UCSD-AML1 (cell line): ENCODE measurements at regions not wholly inside any gene's neighbourhood (a gene's known extent, or its start where the extent isn't known, plus 50 kb on each side); places are given as distances from the start of the nearest gene placed in this dataset.

Experiments used
- DNase-seq: peaks from one replicate; lab custom pipeline; 2025; ENCODE audit not compliant: unreplicated experiment; lab: John Stamatoyannopoulos, UW

DNA sequence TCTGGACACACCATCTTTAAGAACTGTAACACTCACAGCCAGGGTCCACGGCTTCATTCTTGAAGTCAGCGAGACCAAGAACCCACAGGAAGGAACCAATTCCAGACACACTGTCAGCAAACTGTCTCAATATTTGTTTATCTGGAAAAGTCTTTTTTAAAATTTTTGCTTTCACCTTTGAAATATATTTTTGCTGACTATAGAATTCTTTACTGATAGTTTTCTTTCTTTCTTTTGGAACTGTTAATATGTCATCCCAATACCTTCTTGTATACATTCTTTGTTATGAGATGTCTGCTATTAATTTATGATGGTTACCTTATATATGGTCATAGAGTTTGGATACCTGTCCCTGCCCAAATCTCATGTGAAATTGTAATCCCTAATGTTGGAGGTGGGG, 145.1 kb upstream of the IRX4 start:
- no peak for DNase-seq

DNA sequence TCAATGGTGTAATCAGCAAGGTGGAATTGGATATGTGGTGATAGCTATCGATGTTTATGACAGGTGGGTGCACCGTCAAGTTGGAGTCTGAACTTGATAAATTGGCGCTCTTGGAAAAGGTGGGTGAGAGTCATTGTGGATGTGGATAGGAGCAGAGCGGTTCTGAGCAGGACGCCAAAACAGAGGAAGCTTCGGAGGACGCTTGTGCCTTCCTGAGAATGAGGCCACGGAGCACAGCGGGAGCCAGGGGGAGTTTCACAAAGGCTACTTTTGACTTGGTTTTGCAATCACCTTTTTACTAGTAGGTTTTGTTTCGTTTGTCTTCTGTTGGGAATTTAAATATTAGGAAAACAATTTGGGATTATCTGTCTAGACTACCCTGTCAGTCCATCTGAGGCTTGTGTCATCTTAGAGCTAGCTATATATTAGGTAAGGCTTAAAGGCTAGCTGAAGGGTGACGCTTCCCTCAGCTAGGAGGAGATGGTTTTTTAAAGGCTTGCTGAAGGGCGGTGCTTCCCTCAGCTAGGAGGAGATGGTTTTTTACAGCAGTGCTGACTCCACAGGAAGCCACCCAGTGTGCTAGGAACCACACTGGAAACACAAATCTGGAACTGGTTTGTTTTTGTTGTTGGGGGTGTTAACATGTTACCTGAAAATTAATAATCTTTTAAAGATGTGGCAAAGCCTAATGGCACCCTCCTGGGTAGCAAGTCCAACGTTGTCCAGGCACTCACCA, 142.4 kb upstream of the IRX4 start:
- no peak for DNase-seq

DNA sequence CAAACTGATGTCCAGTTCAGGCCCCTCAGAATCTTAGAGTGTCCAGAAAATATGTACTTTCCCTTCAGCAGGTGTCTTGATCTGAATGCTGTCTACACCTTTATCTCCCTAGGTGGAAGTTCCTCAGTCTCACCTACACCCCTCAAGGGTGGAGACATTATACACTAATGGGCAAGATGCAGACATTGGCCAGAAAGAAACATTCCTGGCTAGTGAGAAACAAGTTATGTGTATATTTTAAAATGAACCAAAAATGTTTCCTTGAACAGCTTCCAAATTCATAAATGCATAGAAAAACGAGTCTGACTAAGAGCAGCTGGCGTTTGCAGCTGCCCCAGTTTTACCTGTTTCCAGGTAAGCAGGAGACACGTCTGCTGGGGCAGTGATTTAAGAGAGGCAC, 140.5 kb upstream of the IRX4 start:
- DNase-seq, result no peak

DNA sequence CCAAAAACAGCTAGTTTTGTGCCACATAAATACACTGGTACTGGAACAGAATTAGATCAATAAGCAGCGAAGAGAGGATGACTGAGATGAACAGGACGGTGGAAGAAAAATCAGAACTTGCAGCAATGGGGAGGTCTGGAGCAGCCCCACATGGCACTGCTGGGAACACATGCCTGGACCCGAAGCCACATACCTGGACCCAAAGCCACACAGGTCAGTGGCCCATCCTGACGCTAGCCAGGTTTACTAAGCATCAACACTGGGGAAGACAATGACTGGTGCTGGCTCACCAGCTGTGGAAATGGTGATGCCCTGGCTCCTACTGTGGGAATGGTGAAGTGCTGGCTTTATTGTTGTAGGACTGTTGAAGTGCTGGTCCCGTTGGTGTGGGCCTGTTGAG, 139.7 kb upstream of the IRX4 start:
- no peak for DNase-seq

DNA sequence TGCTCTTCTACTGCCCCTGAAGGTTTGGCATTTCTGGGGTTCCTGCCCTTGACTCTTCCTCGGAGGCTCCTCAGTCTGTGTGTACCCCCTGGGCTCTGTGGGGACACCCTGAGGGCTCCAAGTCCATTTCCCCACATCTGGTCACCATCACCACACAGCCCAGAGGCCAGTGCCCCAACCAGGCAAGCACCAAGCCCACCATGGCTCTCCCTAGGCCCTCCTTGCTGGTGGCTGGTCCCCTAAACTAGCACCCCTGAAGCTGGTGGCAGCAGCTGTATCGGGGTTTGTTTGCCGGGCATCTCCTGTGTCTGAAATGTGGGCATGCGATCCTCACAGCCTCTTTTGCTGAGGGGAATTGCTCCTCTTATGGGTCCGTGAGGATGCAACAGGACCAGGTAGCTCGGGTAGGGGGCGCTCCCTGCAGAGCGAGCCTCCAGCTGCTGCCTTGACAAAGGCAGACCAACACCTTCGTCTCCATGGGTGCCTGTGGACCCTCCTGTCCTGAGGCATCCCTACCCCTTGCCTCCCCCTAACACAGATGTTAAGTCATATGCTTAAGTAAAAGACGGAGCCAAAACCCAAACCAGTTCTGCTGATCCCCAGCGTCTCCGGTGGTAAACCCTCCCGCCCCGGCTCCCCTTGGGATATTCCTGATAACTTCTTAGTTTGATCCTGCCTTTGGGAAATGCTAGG, 138.9 kb upstream of the IRX4 start:
- no peak for DNase-seq

DNA sequence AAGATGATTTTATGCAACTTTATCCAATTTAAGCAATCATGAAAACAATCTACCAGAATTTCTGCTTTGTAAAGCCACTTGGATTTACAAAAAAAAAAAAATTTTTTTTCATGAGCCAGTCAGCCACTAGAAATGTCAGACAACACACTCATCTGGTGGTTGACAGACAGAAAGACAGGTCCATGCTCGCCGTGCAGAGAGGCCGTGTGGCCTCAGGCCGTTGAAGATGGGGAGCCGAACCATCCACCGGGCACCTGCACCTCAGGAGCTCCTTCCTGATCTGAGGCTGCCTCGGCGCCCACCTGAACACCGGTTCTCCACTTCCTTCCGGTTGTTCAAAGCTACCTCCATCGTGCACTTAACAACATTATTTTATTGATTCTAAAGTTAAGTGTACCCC, 138.0 kb upstream of the IRX4 start:
- no peak for DNase-seq

DNA sequence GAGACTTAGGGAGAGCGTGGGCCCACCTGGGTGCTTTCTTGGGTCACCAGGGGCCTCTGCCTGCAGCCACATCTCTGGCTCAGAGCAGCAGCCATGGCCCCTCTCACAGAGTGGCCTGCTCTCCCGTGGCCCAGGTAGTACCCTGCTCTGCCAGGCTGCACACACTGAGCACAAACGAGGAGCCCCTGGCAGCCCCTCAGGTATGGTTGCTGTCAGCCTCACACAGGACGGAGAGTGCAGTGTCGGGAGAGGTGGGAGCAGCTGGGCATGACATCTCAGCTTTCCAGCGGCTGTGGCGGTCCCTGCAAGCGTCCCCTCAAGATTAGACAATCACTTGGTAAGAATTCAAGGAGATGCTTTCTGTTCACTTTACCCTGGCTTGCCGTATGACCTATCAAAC, 137.0 kb upstream of the IRX4 start:
- DNase-seq, result no peak

DNA sequence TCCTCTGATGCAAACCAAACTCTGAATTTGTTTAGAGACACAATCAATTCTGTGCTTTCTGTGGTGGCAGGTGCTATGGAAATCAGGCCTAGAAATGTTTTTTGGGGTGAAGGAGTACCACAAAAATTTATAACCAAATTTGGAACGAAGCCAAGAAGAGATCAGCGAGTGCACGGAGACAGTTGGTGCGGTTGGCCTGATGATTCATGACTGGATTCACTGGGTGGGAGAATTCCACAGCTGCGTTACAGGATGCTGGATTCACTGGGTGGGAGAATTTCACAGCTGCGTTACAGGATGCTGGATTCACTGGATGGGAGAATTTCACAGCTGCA, 135.6 kb upstream of the IRX4 start:
- DNase-seq, result no peak

DNA sequence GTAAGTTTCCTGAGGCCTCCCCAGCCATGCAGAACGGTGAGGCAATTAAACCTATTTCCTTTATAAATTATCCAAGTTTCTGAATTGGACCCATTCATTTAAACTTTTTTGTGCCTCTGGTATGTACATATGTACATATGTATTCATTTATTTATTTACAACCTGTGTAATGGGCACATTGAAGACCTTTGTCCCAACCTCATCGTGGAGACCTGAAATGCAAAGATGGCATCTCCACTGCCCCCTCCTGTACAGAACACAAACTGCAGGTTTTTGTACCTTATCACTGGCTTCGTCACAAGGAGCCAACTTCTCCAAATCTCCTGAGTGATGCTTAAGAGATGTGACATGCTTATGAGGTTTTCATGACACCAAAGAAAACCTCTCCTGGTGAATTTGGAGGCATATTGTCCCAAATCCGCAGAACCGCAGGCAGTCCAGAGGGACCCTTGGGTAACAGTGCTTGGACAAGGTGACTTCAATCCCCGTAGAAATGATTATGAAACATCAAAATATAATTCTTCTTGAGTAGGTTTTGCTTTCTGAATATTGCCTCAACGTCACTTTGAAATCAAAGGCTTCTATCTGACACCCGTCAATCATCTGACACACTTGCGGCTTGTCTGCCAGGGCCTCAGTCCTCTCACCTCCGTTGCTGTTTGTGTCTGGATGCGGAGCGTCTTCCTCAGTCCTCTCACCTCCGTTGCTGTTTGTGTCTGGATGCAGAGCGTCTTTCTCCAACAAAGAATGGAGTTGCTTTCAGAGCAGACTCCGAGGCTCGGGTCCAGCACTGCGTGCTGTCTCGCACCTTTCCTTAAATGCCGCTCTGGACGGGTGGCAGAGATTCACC, 135.0 kb upstream of the IRX4 start:
- DNase-seq, result no peak

DNA sequence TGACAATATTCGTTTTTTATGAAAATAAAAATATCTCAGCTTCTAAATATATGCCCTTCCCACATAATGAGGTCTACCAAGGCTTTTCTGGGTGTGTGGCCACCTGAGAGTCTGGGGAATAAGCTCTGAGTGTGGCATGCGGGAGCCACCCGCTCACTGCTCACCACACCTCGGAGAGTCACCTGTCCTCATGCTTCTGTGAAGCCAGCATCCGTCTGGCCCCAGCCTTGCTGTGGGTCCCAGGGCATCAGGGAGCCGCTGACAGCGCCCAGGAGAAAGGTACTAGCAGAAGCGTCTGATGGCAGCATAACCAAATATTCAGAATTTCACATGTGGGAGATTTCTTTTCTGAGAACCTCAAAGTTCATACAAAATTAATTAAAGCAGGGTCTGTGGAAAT, 133.2 kb upstream of the IRX4 start:
- DNase-seq, result no peak

DNA sequence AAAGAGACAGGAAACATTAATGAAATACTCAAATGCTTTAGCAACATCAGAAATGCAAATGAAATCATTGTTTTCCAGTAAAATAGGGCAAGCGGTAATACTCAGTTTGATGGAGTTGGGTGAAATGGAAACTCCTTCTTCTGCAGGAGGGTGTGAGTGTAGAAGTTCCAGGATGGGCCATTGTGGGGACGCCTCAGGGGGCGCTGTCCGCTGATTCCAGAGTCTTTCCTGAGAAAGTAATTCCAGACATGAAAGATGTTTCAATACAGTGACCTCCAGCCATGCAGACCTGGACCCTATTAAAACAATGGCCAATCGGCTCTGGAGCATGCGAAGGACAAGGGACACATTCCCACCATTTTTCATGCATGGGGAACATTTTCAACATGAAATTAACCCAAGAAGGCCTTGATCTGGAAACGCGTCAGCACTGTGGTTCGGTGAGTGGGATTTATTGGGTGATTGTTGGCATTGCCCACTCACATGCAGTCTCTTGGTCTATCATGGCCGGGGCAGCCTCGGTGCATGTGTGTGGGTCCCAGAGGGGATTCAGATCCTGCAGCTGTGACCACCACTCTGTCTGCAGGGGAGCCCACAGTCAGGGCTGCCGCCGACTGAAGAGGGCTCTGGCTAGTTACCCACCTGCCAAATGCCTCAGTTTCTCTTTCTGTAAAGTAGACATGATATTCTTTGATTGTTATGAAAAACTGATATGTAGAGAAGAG, 132.6 kb upstream of the IRX4 start:
- no peak for DNase-seq

DNA sequence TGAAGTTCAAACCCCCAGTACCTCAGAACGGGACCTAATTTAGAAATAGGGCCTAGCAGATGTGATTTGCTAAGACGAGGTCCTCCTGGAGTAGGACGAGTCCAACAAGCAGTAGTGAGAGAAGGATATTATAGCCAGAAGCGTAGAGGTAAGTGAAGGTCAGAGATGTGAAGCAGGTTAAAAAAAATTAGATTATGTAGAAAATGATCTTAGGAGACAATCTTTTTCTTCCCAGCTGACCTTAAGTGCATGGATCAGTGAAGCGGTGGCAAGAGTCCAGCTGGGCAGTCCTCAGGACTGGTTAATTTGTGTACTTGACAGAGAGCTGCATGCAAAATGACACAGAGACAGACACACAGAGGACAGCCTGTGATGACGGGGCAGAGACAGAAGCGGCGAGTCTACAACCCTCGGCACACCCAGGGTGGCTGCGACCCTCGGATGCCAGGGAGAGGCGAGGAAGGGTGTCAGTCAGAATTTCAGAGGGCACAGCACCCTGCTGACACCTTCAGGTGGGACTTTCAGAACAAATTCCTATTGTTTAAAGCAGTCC, 131.4 kb upstream of the IRX4 start:
- DNase-seq, result no peak

DNA sequence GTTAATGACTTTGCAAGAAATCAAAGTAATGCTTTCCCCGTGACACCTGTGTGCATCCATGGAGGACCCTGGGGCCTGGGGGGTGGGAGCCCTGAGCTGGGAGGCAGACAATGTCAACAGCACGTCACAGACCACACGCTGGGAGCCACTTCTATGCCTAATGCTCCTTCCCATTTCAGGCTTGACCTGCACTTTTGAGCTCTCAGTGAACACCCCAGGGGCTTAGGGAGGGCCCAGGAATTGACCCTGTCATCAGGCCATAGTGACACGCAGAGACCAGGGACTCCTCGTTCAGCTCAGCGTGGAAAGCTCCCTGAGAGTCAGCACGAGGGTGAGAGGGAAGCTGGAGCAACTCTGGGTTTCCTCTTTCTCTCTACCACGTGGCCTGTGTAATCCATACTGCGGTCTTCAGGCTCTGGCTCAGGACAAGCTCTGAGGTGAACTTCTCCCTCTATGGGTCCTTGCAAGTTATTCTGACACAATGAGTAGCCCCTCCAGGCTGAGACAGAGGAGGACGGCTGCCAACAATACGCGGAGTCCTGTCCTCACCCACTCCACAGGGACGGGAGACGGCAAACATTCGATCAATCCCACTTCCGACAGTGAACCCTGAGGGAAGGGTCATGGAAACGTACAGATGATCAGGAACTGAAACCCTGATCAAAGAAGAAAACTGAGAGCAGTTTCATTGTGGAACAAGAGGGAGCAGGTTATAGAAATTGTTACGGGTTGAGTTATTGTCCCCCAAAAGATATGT, 130.8 kb upstream of the IRX4 start:
- DNase-seq, result no peak

DNA sequence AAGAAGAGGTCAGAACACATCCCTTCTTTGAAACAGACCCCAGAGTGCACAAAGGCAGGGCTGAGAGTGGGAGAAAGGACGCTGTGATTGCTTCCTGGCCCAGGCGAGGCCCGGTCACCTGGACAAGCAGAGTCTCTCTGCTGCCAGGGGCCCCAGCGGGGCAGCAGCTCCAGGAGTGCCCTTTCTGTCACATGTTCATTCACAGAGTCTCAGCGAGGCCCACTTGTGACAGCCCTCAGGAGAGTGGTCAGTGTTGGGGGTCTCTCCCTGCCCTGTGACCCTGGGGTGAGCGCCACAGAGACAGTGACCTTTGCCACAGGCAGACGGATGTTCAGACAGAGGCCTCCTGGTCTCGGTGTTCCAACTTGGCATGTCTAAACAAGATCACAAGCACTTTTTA, 130.2 kb upstream of the IRX4 start:
- no peak for DNase-seq

DNA sequence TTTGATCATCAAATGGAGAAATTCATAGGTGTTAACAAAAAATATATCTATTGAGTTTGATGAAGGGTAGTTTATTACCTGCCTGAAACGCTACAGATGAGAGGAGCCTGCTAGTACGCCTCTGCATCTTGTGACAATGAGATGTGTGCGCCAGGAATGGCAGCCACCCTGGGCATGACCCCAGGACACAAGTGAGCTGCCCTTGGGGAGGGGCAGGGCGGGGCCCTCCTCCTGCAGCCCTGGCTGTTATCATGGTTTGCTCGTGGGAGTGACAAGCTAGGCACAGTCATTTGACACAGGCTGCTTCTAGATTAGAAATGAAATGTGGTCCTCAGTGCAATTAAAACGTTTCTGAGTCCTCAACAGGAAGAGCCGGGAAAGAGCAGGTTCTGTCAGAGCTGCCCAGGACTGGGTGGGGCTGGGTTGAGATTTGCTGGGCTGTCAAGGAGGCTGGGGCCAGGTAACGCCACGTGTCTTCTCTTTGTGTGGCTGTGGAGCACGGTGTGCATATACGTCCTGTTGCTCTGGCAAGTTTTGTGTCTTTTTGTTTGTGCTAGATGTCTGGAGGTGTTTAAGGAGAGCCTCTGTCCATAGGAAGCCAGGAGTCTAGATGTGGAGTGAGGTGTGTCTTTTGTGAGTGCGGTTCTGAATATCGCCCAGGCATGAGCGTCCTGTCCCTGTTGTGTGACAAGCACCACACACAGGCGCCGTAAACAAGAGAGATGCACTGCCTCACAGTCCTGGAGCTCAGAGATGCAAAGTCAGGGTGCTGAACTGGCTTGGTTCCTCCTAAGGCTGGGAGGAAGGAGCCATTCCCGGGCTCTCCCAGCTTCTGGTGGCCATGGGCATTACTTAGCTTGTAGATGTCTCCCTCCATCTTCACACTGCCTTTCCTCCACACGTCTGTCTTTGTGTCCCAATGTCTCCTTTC, 129.0 kb upstream of the IRX4 start:
- DNase-seq, result no peak

DNA sequence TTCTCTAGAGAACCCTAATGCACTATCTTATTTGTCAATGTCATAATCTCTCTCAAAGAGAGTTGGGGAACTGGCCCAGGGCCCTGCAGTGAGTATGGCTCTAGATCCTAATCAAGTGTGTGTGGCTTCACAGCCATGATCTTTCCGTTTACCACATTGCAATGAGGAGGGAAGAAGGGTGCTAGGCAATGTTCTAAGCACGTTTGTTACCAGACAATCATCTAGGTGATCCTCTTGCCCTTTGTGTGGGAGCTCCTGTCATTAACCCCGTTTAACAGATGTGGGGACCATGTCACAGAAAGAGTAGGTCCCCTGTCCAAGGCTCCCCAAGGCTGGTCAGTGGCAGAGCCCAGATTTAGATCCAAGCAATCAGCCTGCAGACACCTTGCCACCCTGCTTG, 128.2 kb upstream of the IRX4 start:
- DNase-seq, result no peak

DNA sequence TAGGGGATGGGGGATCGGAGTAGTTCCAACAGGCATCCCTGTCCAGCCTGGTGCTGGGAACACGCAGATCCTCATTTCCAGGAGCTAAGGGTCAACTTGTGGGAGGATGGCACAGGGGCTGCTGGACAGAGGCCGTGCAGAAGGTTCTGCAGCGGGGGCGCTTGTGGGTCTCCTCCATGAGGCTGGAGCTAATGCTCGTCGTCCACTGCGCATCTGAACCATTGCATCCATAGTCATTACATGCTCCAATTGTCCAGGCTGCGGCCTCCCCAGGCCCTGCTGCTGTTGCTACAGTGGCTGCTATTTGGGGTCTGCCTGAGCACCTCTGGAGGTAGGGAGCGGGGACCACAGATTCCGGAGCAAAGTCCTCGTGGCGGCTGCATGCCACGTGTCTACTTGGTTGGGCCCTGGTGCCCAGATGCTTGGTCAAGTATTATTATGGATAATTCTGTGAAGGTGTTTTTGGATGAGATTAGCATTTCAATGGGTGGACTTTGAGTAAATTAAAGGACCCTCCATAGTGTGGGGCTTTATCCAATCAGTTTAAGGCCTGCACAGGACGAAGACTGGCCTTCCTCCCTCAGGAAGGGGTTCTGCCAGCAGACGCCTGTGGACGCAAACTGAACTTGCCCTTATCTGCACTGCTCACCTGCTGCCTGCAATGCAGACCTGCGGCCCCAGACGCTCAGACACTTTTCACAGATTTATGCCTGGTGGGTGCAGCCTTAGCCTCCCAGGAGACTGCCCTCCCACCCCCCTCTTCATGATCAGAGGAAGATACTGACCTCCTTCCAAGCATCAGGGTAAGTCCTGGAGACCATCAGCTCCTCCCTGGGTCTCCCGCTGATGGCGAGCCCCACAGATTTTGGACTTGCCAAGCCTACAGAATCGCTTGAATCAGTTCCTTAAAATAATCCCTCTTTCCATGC, 127.5 kb upstream of the IRX4 start:
- no peak for DNase-seq

DNA sequence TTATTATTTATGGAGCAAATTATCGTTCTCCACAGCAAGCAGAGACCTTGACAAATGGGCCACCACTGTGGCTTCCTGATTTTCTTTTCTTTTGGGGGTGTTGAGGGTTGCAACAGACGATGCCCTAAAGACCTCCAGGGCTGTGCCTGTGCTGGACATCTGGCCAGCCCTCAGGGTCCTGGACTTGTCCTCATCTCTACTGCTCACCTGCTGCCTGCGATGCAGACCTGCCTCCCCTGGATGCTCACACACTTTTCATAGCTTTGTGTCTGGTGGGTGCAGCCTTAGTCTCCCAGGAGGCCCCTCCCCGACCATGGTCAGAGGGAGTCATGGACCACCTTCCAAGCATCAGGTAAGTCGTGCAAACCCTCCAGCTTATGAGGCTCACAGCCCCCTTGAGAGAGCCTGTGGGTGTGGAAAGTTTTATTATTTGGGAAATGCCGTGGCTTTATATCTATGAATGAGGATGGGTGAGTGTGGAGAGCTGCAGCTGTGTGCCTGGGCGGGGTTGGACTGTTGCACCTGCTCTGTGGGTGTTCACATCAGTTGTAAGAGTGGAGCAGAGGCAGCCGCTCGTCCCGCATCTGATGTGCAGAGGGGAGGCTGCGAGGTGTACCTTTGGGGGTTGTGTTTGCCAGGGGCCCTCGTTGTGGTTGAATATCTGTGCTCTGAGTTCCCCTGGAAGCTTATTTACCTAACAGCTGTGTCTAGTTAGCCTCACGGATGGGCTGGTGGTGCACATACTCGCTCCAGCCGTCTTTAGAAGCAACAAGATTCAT, 126.3 kb upstream of the IRX4 start:
- no peak for DNase-seq
